ENCODE measurements at regions not wholly inside any gene's neighbourhood (a gene's known extent, or its start where the extent isn't known, plus 50 kb on each side); places are given as distances from the start of the nearest gene placed in this dataset.
"Not testable (repeated sequence)": the region's sequence is repeated elsewhere in the genome, so short reads cannot be mapped to it uniquely, and the experiment has no call there.

- Histone ChIP-seq H3K4me3 (ENCODE audit: low read depth, low read length) (peak overlapping the region; percentile 74; the same call in 1 of the 2 replicates), H3K27ac (ENCODE audit: low read depth, low read length) (peak overlapping the region; percentile 98)
These were observed 258.4 kb downstream of the SPRY2 start for GRCh38 chr13:80082396-80083080.

GRCh38 chr13:80074811-80075210 lies 266.1 kb downstream of the SPRY2 start:
- Histone ChIP-seq H3K27me3 (ENCODE audit: insufficient read depth, low read length) (no peaks in the 10 kb centered on the region), H3K27ac (ENCODE audit: low read depth, low read length) (no peak overlapping the region), H3K36me3 (ENCODE audit: insufficient read depth, low read length) (no peaks in the 10 kb centered on the region), H3K79me2 (ENCODE audit: control insufficient read depth, insufficient read depth, low read length, unreplicated experiment) (no peaks in the 10 kb centered on the region), H2AFZ (ENCODE audit: low read length, unreplicated experiment) (no peak overlapping the region), H3K4me3 (ENCODE audit: low read depth, low read length) (no peak overlapping the region), H3K4me1 (ENCODE audit: control insufficient read depth, insufficient read depth, low read length, unreplicated experiment) (no peaks in the 10 kb centered on the region)

More at GRCh38 chr13:80082396-80083080, 258.4 kb downstream of the SPRY2 start:
- Histone ChIP-seq H3K27me3 (ENCODE audit: insufficient read depth, low read length) (no peaks in the 10 kb centered on the region), H2AFZ (ENCODE audit: low read length, unreplicated experiment) (peak overlapping the region; percentile 93), H3K79me2 (ENCODE audit: control insufficient read depth, insufficient read depth, low read length, unreplicated experiment) (no peaks in the 10 kb centered on the region), H3K36me3 (ENCODE audit: insufficient read depth, low read length) (no peaks in the 10 kb centered on the region), H3K4me1 (ENCODE audit: control insufficient read depth, insufficient read depth, low read length, unreplicated experiment) (peaks cover 25% of the 10 kb centered on the region)

GRCh38 chr13:80074143-80074752 lies 266.7 kb downstream of the SPRY2 start:
- Histone ChIP-seq H3K79me2 (ENCODE audit: control insufficient read depth, insufficient read depth, low read length, unreplicated experiment) (no peaks in the 10 kb centered on the region), H3K36me3 (ENCODE audit: insufficient read depth, low read length) (no peaks in the 10 kb centered on the region), H3K4me1 (ENCODE audit: control insufficient read depth, insufficient read depth, low read length, unreplicated experiment) (no peaks in the 10 kb centered on the region), H3K27ac (ENCODE audit: low read depth, low read length) (no peak overlapping the region), H2AFZ (ENCODE audit: low read length, unreplicated experiment) (no peak overlapping the region), H3K4me3 (ENCODE audit: low read depth, low read length) (no peak overlapping the region), H3K27me3 (ENCODE audit: insufficient read depth, low read length) (no peaks in the 10 kb centered on the region)

- H3K27me3 ChIP-seq (ENCODE audit: insufficient read depth, low read length): no peaks in the 10 kb centered on the region
- H3K4me1 ChIP-seq (ENCODE audit: control insufficient read depth, insufficient read depth, low read length, unreplicated experiment): no peaks in the 10 kb centered on the region
- peak overlapping the region; percentile 2 for H2AFZ ChIP-seq (ENCODE audit: low read length, unreplicated experiment)
- no peak overlapping the region for H3K27ac ChIP-seq (ENCODE audit: low read depth, low read length)
- H3K79me2 ChIP-seq (ENCODE audit: control insufficient read depth, insufficient read depth, low read length, unreplicated experiment): no peaks in the 10 kb centered on the region
- H3K4me3 ChIP-seq (ENCODE audit: low read depth, low read length): no peak overlapping the region
- H3K36me3 ChIP-seq (ENCODE audit: insufficient read depth, low read length): no peaks in the 10 kb centered on the region
These were observed 268.7 kb downstream of the SPRY2 start for GRCh38 chr13:80072231-80072630.

GRCh38 chr13:80070024-80070703 lies 270.8 kb downstream of the SPRY2 start:
- no peaks in the 10 kb centered on the region for H3K36me3 ChIP-seq (ENCODE audit: insufficient read depth, low read length)
- H3K27ac ChIP-seq (ENCODE audit: low read depth, low read length): no peak overlapping the region
- no peaks in the 10 kb centered on the region for H3K27me3 ChIP-seq (ENCODE audit: insufficient read depth, low read length)
- no peaks in the 10 kb centered on the region for H3K79me2 ChIP-seq (ENCODE audit: control insufficient read depth, insufficient read depth, low read length, unreplicated experiment)
- H3K4me3 ChIP-seq (ENCODE audit: low read depth, low read length): no peak overlapping the region
- H2AFZ ChIP-seq (ENCODE audit: low read length, unreplicated experiment): no peak overlapping the region
- no peaks in the 10 kb centered on the region for H3K4me1 ChIP-seq (ENCODE audit: control insufficient read depth, insufficient read depth, low read length, unreplicated experiment)

GRCh38 chr13:80069374-80069773 lies 271.6 kb downstream of the SPRY2 start:
- no peaks in the 10 kb centered on the region for H3K79me2 ChIP-seq (ENCODE audit: control insufficient read depth, insufficient read depth, low read length, unreplicated experiment)
- no peak overlapping the region for H3K4me3 ChIP-seq (ENCODE audit: low read depth, low read length)
- no peaks in the 10 kb centered on the region for H3K27me3 ChIP-seq (ENCODE audit: insufficient read depth, low read length)
- H2AFZ ChIP-seq (ENCODE audit: low read length, unreplicated experiment): no peak overlapping the region
- no peaks in the 10 kb centered on the region for H3K4me1 ChIP-seq (ENCODE audit: control insufficient read depth, insufficient read depth, low read length, unreplicated experiment)
- no peak overlapping the region for H3K27ac ChIP-seq (ENCODE audit: low read depth, low read length)
- no peaks in the 10 kb centered on the region for H3K36me3 ChIP-seq (ENCODE audit: insufficient read depth, low read length)

- Histone ChIP-seq H3K4me1 (ENCODE audit: control insufficient read depth, insufficient read depth, low read length, unreplicated experiment) (no peaks in the 10 kb centered on the region), H3K36me3 (ENCODE audit: insufficient read depth, low read length) (no peaks in the 10 kb centered on the region), H3K27ac (ENCODE audit: low read depth, low read length) (no peak overlapping the region), H3K79me2 (ENCODE audit: control insufficient read depth, insufficient read depth, low read length, unreplicated experiment) (no peaks in the 10 kb centered on the region), H3K27me3 (ENCODE audit: insufficient read depth, low read length) (no peaks in the 10 kb centered on the region), H3K4me3 (ENCODE audit: low read depth, low read length) (no peak overlapping the region), H2AFZ (ENCODE audit: low read length, unreplicated experiment) (no peak overlapping the region)
These were observed 274.9 kb downstream of the SPRY2 start for GRCh38 chr13:80065996-80066395.

- not testable (repeated sequence) for H3K36me3 ChIP-seq (ENCODE audit: insufficient read depth, low read length); H3K27ac ChIP-seq (ENCODE audit: low read depth, low read length)
These were observed 278.5 kb downstream of the SPRY2 start for GRCh38 chr13:80062416-80062815.

GRCh38 chr13:80059789-80060188 lies 281.1 kb downstream of the SPRY2 start:
- no peaks in the 10 kb centered on the region for H3K27me3 ChIP-seq (ENCODE audit: insufficient read depth, low read length)
- H3K27ac ChIP-seq (ENCODE audit: low read depth, low read length): no peak overlapping the region
- no peak overlapping the region for H3K4me3 ChIP-seq (ENCODE audit: low read depth, low read length)
- H3K36me3 ChIP-seq (ENCODE audit: insufficient read depth, low read length): no peaks in the 10 kb centered on the region
- no peaks in the 10 kb centered on the region for H3K79me2 ChIP-seq (ENCODE audit: control insufficient read depth, insufficient read depth, low read length, unreplicated experiment)
- no peak overlapping the region for H2AFZ ChIP-seq (ENCODE audit: low read length, unreplicated experiment)
- H3K4me1 ChIP-seq (ENCODE audit: control insufficient read depth, insufficient read depth, low read length, unreplicated experiment): no peaks in the 10 kb centered on the region

More at GRCh38 chr13:80062416-80062815, 278.5 kb downstream of the SPRY2 start:
- H3K4me3 ChIP-seq (ENCODE audit: low read depth, low read length); H2AFZ ChIP-seq (ENCODE audit: low read length, unreplicated experiment); H3K27me3 ChIP-seq (ENCODE audit: insufficient read depth, low read length); H3K4me1 ChIP-seq (ENCODE audit: control insufficient read depth, insufficient read depth, low read length, unreplicated experiment); H3K79me2 ChIP-seq (ENCODE audit: control insufficient read depth, insufficient read depth, low read length, unreplicated experiment): not testable (repeated sequence)

- H2AFZ ChIP-seq (ENCODE audit: low read length, unreplicated experiment): no peak overlapping the region
- H3K27me3 ChIP-seq (ENCODE audit: insufficient read depth, low read length): no peaks in the 10 kb centered on the region
- H3K79me2 ChIP-seq (ENCODE audit: control insufficient read depth, insufficient read depth, low read length, unreplicated experiment): no peaks in the 10 kb centered on the region
- H3K27ac ChIP-seq (ENCODE audit: low read depth, low read length): no peak overlapping the region
- no peaks in the 10 kb centered on the region for H3K4me1 ChIP-seq (ENCODE audit: control insufficient read depth, insufficient read depth, low read length, unreplicated experiment)
- no peak overlapping the region for H3K4me3 ChIP-seq (ENCODE audit: low read depth, low read length)
- H3K36me3 ChIP-seq (ENCODE audit: insufficient read depth, low read length): no peaks in the 10 kb centered on the region
These were observed 282.3 kb downstream of the SPRY2 start for GRCh38 chr13:80058626-80059025.

GRCh38 chr13:80055847-80056246 lies 285.1 kb downstream of the SPRY2 start:
- Histone ChIP-seq H3K36me3 (ENCODE audit: insufficient read depth, low read length) (no peaks in the 10 kb centered on the region), H3K27me3 (ENCODE audit: insufficient read depth, low read length) (no peaks in the 10 kb centered on the region), H3K4me3 (ENCODE audit: low read depth, low read length) (no peak overlapping the region), H3K27ac (ENCODE audit: low read depth, low read length) (no peak overlapping the region), H3K4me1 (ENCODE audit: control insufficient read depth, insufficient read depth, low read length, unreplicated experiment) (no peaks in the 10 kb centered on the region), H2AFZ (ENCODE audit: low read length, unreplicated experiment) (no peak overlapping the region), H3K79me2 (ENCODE audit: control insufficient read depth, insufficient read depth, low read length, unreplicated experiment) (no peaks in the 10 kb centered on the region)
